ENCODE measurements at regions not wholly inside any gene's neighbourhood (a gene's known extent, or its start where the extent isn't known, plus 50 kb on each side); places are given as distances from the start of the nearest gene placed in this dataset.

DNA sequence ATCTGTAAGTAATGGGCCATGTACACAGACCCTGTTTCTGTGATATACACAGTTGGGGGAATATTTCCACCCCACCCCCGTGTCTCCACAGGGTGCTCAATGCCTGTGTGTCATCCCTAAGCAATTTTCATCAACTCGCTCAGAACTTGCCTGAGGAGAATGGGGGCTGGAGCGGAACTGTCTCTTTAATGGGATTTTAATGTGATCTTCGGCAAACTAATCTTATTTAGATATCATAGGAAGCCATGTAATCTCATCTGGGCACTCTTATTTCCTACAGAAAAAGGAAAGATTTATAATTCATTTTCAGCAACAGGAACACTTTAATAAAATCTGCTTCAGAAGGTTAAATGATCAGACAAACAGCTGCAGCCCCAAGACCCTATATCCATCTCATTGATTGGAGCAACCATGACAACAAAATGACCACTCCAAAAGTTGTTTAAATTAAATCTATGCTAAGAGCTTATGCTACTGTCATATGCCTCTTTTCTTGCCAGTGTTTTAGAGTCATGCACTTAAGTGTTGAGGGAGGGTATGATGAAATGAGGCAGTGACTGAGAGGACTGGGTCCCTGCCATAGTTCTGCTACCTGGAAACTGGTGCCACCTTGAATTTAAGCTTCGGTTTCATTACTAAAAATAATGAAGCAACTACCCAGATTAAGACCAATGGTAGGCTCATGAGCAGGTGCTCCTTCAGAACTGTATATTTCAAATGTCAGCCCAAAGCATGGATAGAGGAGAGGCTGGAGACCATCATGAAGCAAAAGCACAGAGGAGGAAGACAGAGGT, 183.1 kb upstream of the DDX18 start:
- DNase-seq (ENCODE audit: low spot score): no peak
- TF ChIP-seq EZH2phosphoT487 (IDR thresholded peaks at IDR 0.05) (no peak), EZH2 (IDR thresholded peaks at IDR 0.05) (no peak)
- TF ChIP-seq, protein P1, sequence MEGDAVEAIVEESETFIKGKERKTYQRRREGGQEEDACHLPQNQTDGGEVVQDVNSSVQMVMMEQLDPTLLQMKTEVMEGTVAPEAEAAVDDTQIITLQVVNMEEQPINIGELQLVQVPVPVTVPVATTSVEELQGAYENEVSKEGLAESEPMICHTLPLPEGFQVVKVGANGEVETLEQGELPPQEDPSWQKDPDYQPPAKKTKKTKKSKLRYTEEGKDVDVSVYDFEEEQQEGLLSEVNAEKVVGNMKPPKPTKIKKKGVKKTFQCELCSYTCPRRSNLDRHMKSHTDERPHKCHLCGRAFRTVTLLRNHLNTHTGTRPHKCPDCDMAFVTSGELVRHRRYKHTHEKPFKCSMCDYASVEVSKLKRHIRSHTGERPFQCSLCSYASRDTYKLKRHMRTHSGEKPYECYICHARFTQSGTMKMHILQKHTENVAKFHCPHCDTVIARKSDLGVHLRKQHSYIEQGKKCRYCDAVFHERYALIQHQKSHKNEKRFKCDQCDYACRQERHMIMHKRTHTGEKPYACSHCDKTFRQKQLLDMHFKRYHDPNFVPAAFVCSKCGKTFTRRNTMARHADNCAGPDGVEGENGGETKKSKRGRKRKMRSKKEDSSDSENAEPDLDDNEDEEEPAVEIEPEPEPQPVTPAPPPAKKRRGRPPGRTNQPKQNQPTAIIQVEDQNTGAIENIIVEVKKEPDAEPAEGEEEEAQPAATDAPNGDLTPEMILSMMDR (IDR thresholded peaks at IDR 0.05): no peak
- no peak overlapping the region for H3K4me2 ChIP-seq
- H3K4me3 ChIP-seq: no peak overlapping the region
- H2AFZ ChIP-seq (replicated peaks): no peak overlapping the region
- no peak overlapping the region for H3K9ac ChIP-seq
- no peaks in the 10 kb centered on the region for H3K79me2 ChIP-seq (ENCODE audit: low read depth)
- no peaks in the 10 kb centered on the region for H3K36me3 Mint-ChIP-seq
- H3K27me3 ChIP-seq: no peaks in the 10 kb centered on the region
- H3K27ac Mint-ChIP-seq: peak overlapping the region; percentile 7
- H3K36me3 ChIP-seq: no peaks in the 10 kb centered on the region
- H3K27me3 Mint-ChIP-seq (ENCODE audit: insufficient read depth, low read depth): no peaks in the 10 kb centered on the region
- H3K27ac ChIP-seq: no peak overlapping the region
- peaks cover 17% of the 10 kb centered on the region for H3K4me1 Mint-ChIP-seq
- peaks cover 7% of the 10 kb centered on the region for H3K9me3 Mint-ChIP-seq
- H4K20me1 ChIP-seq (ENCODE audit: low read depth): no peaks in the 10 kb centered on the region
- no peaks in the 10 kb centered on the region for H3K9me3 ChIP-seq (ENCODE audit: low read depth)
- no peaks in the 10 kb centered on the region for H3F3A ChIP-seq (ENCODE audit: low read depth)
- no peak overlapping the region for H3K4me3 Mint-ChIP-seq
- no peaks in the 10 kb centered on the region for H3K4me1 ChIP-seq

DNA sequence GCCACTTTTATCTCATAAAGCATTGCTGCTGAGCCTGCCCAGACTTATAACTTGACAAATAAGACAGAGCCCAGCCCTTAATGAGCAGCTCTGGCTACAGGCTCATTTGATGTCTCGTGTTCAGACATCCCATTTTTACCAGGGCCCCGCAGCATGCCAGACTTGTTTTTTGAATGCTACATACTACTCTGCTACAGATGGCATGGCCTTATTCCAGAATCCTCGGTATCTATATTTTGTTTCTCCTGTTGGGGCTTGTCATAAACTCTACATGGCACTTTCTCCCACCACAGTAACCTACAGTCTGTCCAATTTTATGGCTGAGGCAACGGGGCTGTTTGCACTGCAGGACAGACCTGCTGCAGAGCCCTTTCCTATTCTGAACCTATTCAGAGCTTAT, 179.0 kb upstream of the DDX18 start:
- Mint-ChIP-seq H3K36me3 (no peaks in the 10 kb centered on the region), H3K4me3 (no peak overlapping the region), H3K9me3 (peaks cover 10% of the 10 kb centered on the region), H3K27ac (no peak overlapping the region), H3K27me3 (ENCODE audit: insufficient read depth, low read depth) (no peaks in the 10 kb centered on the region), H3K4me1 (peaks cover 11% of the 10 kb centered on the region)
- H3K79me2 ChIP-seq (ENCODE audit: low read depth): no peaks in the 10 kb centered on the region
- no peaks in the 10 kb centered on the region for H3K9me3 ChIP-seq (ENCODE audit: low read depth)
- no peak overlapping the region for H3K27ac ChIP-seq
- H3K27me3 ChIP-seq: no peaks in the 10 kb centered on the region
- H3K36me3 ChIP-seq: no peaks in the 10 kb centered on the region
- TF ChIP-seq, protein P1 (IDR thresholded peaks at IDR 0.05): no peak
- TF ChIP-seq EZH2phosphoT487 (IDR thresholded peaks at IDR 0.05) (no peak), EZH2 (IDR thresholded peaks at IDR 0.05) (no peak)
- H3K4me1 ChIP-seq: no peaks in the 10 kb centered on the region
- no peak overlapping the region for H2AFZ ChIP-seq (replicated peaks)
- no peaks in the 10 kb centered on the region for H3F3A ChIP-seq (ENCODE audit: low read depth)
- H3K9ac ChIP-seq: no peak overlapping the region
- no peak overlapping the region for H3K4me3 ChIP-seq
- no peak overlapping the region for H3K4me2 ChIP-seq
- DNase-seq (ENCODE audit: low spot score): no peak
- no peaks in the 10 kb centered on the region for H4K20me1 ChIP-seq (ENCODE audit: low read depth)

DNA sequence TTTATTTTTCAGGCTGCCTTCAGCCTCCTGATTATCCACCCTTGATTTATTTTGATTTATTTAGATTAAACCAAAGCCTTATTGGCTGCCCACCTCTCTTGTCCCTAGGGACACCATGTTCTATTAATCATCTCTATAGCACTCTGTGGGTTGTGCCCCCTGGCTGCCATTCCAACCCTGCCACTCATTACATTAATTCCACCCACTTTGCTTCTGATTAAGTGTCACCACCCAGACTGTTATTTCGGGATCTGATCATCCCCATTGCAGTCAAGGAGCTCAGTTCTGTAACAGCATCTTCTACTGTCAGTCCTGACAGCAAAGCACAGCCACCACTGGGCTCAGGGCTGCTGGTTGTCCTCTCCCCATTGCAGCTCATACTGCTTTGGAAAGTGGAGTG, 175.1 kb upstream of the DDX18 start:
- Histone ChIP-seq H3K4me1 (no peaks in the 10 kb centered on the region), H3K4me2 (no peak overlapping the region), H3K4me3 (no peak overlapping the region), H3K27me3 (no peaks in the 10 kb centered on the region), H3K9ac (no peak overlapping the region), H3K79me2 (ENCODE audit: low read depth) (no peaks in the 10 kb centered on the region), H3K9me3 (ENCODE audit: low read depth) (no peaks in the 10 kb centered on the region), H3F3A (ENCODE audit: low read depth) (no peaks in the 10 kb centered on the region), H2AFZ (replicated peaks) (no peak overlapping the region), H4K20me1 (ENCODE audit: low read depth) (no peaks in the 10 kb centered on the region), H3K36me3 (no peaks in the 10 kb centered on the region), H3K27ac (no peak overlapping the region)
- peaks cover 2% of the 10 kb centered on the region for H3K27me3 Mint-ChIP-seq (ENCODE audit: insufficient read depth, low read depth)
- H3K27ac Mint-ChIP-seq: no peak overlapping the region
- H3K36me3 Mint-ChIP-seq: no peaks in the 10 kb centered on the region
- DNase-seq (ENCODE audit: low spot score): no peak
- no peaks in the 10 kb centered on the region for H3K4me1 Mint-ChIP-seq
- H3K4me3 Mint-ChIP-seq: no peak overlapping the region
- TF ChIP-seq, protein P1 (IDR thresholded peaks at IDR 0.05): no peak
- TF ChIP-seq EZH2 (IDR thresholded peaks at IDR 0.05): no peak
- TF ChIP-seq EZH2phosphoT487 (IDR thresholded peaks at IDR 0.05): no peak
- peaks cover 8% of the 10 kb centered on the region for H3K9me3 Mint-ChIP-seq

Measured in neural progenitor cell (in vitro differentiated cells).